ENCODE measurements at regions not wholly inside any gene's neighbourhood (a gene's known extent, or its start where the extent isn't known, plus 50 kb on each side); places are given as distances from the start of the nearest gene placed in this dataset.

GRCh38 chr5:168110870-168111832 is 180.3 kb upstream of the WWC1 start:
- intact Hi-C loops (cut with DNase I), result loop anchor here (10.0 kb wide), 1 partner anchor 114 kb away; no protein-coding TSS in a partner anchor
- DNase-seq, result no peak
- Histone ChIP-seq H3K4me1 (peaks cover 13 to 14% of the 10 kb centered on the region in 2 donors), H3K36me3 (no peaks in the 10 kb centered on the region), H3K27ac (no peak overlapping the region), H3K9me3 (no peaks in the 10 kb centered on the region), H3K4me3 (replicated peaks in 1 of 3) (no peak overlapping the region), H3K27me3 (no peaks in the 10 kb centered on the region)
- 73 to 77% methylated on average over 14 of the region's 14 CpGs for WGBS, 2 donors
- no peak for TF ChIP-seq POLR2A (IDR thresholded peaks at IDR 0.05)
- TF ChIP-seq, protein P1, sequence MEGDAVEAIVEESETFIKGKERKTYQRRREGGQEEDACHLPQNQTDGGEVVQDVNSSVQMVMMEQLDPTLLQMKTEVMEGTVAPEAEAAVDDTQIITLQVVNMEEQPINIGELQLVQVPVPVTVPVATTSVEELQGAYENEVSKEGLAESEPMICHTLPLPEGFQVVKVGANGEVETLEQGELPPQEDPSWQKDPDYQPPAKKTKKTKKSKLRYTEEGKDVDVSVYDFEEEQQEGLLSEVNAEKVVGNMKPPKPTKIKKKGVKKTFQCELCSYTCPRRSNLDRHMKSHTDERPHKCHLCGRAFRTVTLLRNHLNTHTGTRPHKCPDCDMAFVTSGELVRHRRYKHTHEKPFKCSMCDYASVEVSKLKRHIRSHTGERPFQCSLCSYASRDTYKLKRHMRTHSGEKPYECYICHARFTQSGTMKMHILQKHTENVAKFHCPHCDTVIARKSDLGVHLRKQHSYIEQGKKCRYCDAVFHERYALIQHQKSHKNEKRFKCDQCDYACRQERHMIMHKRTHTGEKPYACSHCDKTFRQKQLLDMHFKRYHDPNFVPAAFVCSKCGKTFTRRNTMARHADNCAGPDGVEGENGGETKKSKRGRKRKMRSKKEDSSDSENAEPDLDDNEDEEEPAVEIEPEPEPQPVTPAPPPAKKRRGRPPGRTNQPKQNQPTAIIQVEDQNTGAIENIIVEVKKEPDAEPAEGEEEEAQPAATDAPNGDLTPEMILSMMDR (IDR thresholded peaks at IDR 0.05), result no peak

DNA sequence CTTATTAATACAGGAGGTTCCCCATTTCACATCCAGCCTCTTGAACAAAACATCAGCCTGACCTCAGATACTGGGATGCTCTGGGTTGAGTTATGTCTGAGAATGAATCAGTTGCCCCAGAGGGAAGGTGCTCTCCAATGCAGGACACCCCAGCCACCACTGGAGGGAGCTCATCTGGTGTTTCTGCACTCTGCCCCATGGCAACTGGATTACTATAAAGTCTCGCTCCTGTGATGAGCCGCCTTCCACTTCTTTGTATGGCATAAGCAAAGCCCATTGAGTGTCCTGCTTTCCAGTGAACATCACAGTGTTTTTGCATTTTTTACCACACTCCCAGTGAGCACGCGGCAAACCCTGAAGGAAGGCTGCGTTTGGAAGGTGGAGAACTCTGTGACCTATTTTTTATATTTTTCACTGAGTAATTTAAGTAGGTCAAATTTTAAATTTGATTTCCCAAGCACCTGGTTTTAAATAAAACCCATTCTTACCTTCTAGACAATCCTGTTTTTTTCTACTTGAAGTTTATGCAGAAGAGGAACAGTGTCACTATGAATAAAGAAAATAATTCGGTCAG is 176.9 kb upstream of the WWC1 start:
- peak; percentile 25 to 56 for DNase-seq
- intact Hi-C loops (cut with DNase I), result loop anchor here (10.0 kb wide), 1 partner anchor 110 kb away; no protein-coding TSS in a partner anchor
- Histone ChIP-seq H3K27ac (no peak overlapping the region), H3K4me1 (no peaks in the 10 kb centered on the region), H3K4me3 (replicated peaks in 1 of 3) (no peak overlapping the region), H3K36me3 (no peaks in the 10 kb centered on the region), H3K9me3 (no peaks in the 10 kb centered on the region), H3K27me3 (no peaks in the 10 kb centered on the region)
- no peak for TF ChIP-seq POLR2A (IDR thresholded peaks at IDR 0.05)
- TF ChIP-seq, protein P1 (IDR thresholded peaks at IDR 0.05), result peak in 4 of 6 experiments; percentile 26 to 55 (median 48)
- WGBS, 2 donors, result 88 to 91% methylated on average over 6 of the region's 6 CpGs

DNA sequence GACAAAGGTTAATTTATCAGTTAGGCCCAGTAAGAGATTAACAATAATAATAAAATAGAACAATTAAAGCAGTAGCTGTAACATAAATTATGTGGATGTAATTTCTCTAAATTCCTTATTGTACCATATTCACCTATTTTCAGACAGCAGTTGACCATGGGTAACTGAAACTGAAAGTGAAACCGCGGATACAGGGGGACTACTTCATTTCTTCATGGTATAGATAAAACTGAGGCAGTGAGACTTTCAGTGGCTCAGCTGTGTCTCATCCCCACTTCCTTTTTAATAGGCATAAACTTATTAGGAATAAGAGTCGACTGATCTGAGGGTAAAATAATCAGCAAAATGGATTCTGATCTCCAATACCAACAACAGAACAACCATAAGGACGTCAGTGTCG is 174.0 kb upstream of the WWC1 start:
- DNase-seq, result no peak
- intact Hi-C loops (cut with DNase I), result loop anchor here (10.0 kb wide), 1 partner anchor 107 kb away; no protein-coding TSS in a partner anchor
- H3K9me3 ChIP-seq, result no peaks in the 10 kb centered on the region
- H3K36me3 ChIP-seq, result no peaks in the 10 kb centered on the region
- TF ChIP-seq POLR2A (IDR thresholded peaks at IDR 0.05), result no peak
- TF ChIP-seq, protein P1 (IDR thresholded peaks at IDR 0.05), result no peak
- no peak overlapping the region for H3K27ac ChIP-seq
- no peaks in the 10 kb centered on the region for H3K27me3 ChIP-seq
- H3K4me1 ChIP-seq, result no peaks in the 10 kb centered on the region
- H3K4me3 ChIP-seq (replicated peaks in 1 of 3), result no peak overlapping the region
- 93% methylated on average over 5 of the region's 5 CpGs for WGBS, 2 donors

DNA sequence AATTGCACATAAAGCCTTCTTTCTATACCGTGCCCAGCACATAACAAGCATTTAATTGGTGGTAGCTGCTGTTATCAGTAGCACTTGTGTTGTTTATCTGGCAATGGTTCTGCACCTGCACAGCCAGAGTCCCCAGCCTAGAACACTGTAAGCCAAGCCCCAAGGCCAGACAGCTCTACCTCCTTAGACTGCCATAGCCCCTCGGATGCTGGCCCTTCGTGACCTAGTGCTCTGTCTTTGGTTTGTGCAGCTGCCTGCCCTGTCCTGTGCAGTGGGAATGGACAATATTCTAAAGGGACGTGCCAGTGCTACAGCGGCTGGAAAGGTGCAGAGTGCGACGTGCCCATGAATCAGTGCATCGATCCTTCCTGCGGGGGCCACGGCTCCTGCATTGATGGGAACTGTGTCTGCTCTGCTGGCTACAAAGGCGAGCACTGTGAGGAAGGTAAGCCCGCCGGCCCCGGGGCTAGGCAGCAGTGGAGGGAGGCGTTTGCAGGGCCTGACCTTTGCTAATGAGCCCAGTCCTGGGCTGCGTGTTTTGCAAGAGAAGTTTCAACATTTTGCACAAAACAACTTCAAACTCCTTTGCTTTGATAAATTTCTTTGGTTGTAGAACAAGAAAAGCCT is 173.3 kb upstream of the WWC1 start:
- no peak for TF ChIP-seq POLR2A (IDR thresholded peaks at IDR 0.05)
- TF ChIP-seq, protein P1 (IDR thresholded peaks at IDR 0.05), result no peak
- H3K27ac ChIP-seq, result no peak overlapping the region
- DNase-seq, result no peak
- intact Hi-C loops (cut with DNase I), result loop anchor here (10.0 kb wide), 1 partner anchor 107 kb away; no protein-coding TSS in a partner anchor
- H3K4me3 ChIP-seq (replicated peaks in 1 of 3), result no peak overlapping the region
- no peaks in the 10 kb centered on the region for H3K4me1 ChIP-seq
- 73 to 83% methylated on average over 14 to 16 of the region's 16 CpGs for WGBS, 2 donors
- no peaks in the 10 kb centered on the region for H3K27me3 ChIP-seq
- no peaks in the 10 kb centered on the region for H3K36me3 ChIP-seq
- H3K9me3 ChIP-seq, result no peaks in the 10 kb centered on the region

All from thyroid gland (tissue), 4 donors.